ENCODE measurements at regions not wholly inside any gene's neighbourhood (a gene's known extent, or its start where the extent isn't known, plus 50 kb on each side); places are given as distances from the start of the nearest gene placed in this dataset.
A peak's percentile ranks its signal among the peaks of the same experiment; 100 is the strongest.

GRCh38 chr12:24378548-24379407, 429.3 kb upstream of the SOX5 start:
- Histone ChIP-seq H3K27me3 (no peaks in the 10 kb centered on the region), H3K9me3 (no peaks in the 10 kb centered on the region), H3K4me3 (no peak overlapping the region), H3K27ac (no peak overlapping the region), H3K4me1 (peaks cover 0 to 14% (median 9%) of the 10 kb centered on the region in 4 donors), H3K36me3 (no peaks in the 10 kb centered on the region)
- 61 to 72% (median 65%) methylated on average over 10 of the region's 10 CpGs for WGBS, 5 donors
- intact Hi-C loops (cut with DNase I; ENCODE audit: low total_unique reads) = no loop called here
- TF ChIP-seq POLR2A (IDR thresholded peaks at IDR 0.05) (no peak), POLR2AphosphoS5 (IDR thresholded peaks at IDR 0.05) (peak in 2 of 3 donors; percentile 49 to 61)
- DNase-seq = peak in 1 of 2 donors; percentile 72

- Histone ChIP-seq H3K4me1 (peaks cover 0 to 14% (median 6%) of the 10 kb centered on the region in 4 donors), H3K36me3 (no peaks in the 10 kb centered on the region), H3K9me3 (no peaks in the 10 kb centered on the region), H3K4me3 (no peak overlapping the region), H3K27me3 (no peaks in the 10 kb centered on the region), H3K27ac (no peak overlapping the region)
- TF ChIP-seq POLR2AphosphoS5 (IDR thresholded peaks at IDR 0.05) (no peak), POLR2A (IDR thresholded peaks at IDR 0.05) (no peak), CTCF (IDR thresholded peaks at IDR 0.05) (no peak), EP300 (IDR thresholded peaks at IDR 0.05) (no peak)
- DNase-seq = no peak
- intact Hi-C loops (cut with DNase I; ENCODE audit: low total_unique reads) = no loop called here
Measured at GRCh38 chr12:24374452-24374851, 425.0 kb upstream of the SOX5 start.

- TF ChIP-seq POLR2AphosphoS5 (IDR thresholded peaks at IDR 0.05) = no peak
- TF ChIP-seq EP300 (IDR thresholded peaks at IDR 0.05) = no peak
- no peak for TF ChIP-seq CTCF (IDR thresholded peaks at IDR 0.05)
- TF ChIP-seq POLR2A (IDR thresholded peaks at IDR 0.05) = no peak
- no peaks in the 10 kb centered on the region for H3K27me3 ChIP-seq
- H3K9me3 ChIP-seq = no peaks in the 10 kb centered on the region
- WGBS, 5 donors = 83 to 95% (median 92%) methylated on average over 3 of the region's 3 CpGs
- no peaks in the 10 kb centered on the region for H3K36me3 ChIP-seq
- H3K4me3 ChIP-seq = no peak overlapping the region
- intact Hi-C loops (cut with DNase I; ENCODE audit: low total_unique reads) = no loop called here
- no peak overlapping the region for H3K27ac ChIP-seq
- peaks cover 0 to 5% (median 0%) of the 10 kb centered on the region in 4 donors for H3K4me1 ChIP-seq
- DNase-seq = no peak
Measured at GRCh38 chr12:24373004-24373403, 423.5 kb upstream of the SOX5 start.

GRCh38 chr12:24366514-24366913, 417.0 kb upstream of the SOX5 start:
- TF ChIP-seq POLR2A (IDR thresholded peaks at IDR 0.05) (no peak), CTCF (IDR thresholded peaks at IDR 0.05) (no peak), EP300 (IDR thresholded peaks at IDR 0.05) (no peak), POLR2AphosphoS5 (IDR thresholded peaks at IDR 0.05) (no peak)
- Histone ChIP-seq H3K4me3 (no peak overlapping the region), H3K36me3 (no peaks in the 10 kb centered on the region), H3K27me3 (no peaks in the 10 kb centered on the region), H3K9me3 (no peaks in the 10 kb centered on the region), H3K4me1 (peaks cover 0 to 9% (median 3%) of the 10 kb centered on the region in 4 donors), H3K27ac (no peak overlapping the region)
- DNase-seq = no peak
- WGBS, 5 donors = 38 to 73% (median 48%) methylated on average over 1 of the region's 1 CpG
- intact Hi-C loops (cut with DNase I; ENCODE audit: low total_unique reads) = no loop called here

GRCh38 chr12:24364921-24365320, 415.5 kb upstream of the SOX5 start:
- H3K27me3 ChIP-seq = no peaks in the 10 kb centered on the region
- no peaks in the 10 kb centered on the region for H3K36me3 ChIP-seq
- intact Hi-C loops (cut with DNase I; ENCODE audit: low total_unique reads) = no loop called here
- WGBS, 5 donors = 43 to 76% (median 67%) methylated on average over 2 of the region's 2 CpGs
- H3K4me3 ChIP-seq = no peak overlapping the region
- no peak for DNase-seq
- H3K4me1 ChIP-seq = peaks cover 0 to 13% (median 5%) of the 10 kb centered on the region in 4 donors
- no peak for TF ChIP-seq POLR2AphosphoS5 (IDR thresholded peaks at IDR 0.05)
- TF ChIP-seq EP300 (IDR thresholded peaks at IDR 0.05) = no peak
- no peak for TF ChIP-seq POLR2A (IDR thresholded peaks at IDR 0.05)
- no peak for TF ChIP-seq CTCF (IDR thresholded peaks at IDR 0.05)
- H3K9me3 ChIP-seq = no peaks in the 10 kb centered on the region
- no peak overlapping the region for H3K27ac ChIP-seq

Data from stomach (tissue), 8 donors.